Endothelial cell of umbilical vein (primary cell): ENCODE measurements at regions not wholly inside any gene's neighbourhood (a gene's known extent, or its start where the extent isn't known, plus 50 kb on each side); places are given as distances from the start of the nearest gene placed in this dataset.

Experiments used
- BruUV-seq: library from RNA; stranded (reverse); fragments of 400-500 nt; replicated peaks from 2 replicates; lab custom pipeline; 2021; lab: Mats Ljungman, UMichigan
- CTCF ChIA-PET: fragments of 300-600, 350-600 bp; sonication (Branson Sonifier 250); formaldehyde crosslinking; loops from one replicate; lab custom pipeline; 2021; ENCODE audit warnings: antibody characterized with exemption, inconsistent platforms; lab: Charles Lee
- POLR2A ChIA-PET: fragments of 300-600, 350-600 bp; sonication (Branson Sonifier 250); formaldehyde crosslinking; loops from one replicate; lab custom pipeline; 2021; ENCODE audit warnings: antibody characterized with exemption, inconsistent platforms; lab: Charles Lee
- DNase-seq: peaks from one replicate; pipeline ENCODE4 v3.0.0-alpha.2; 2011; ENCODE audit warnings: low read depth, low spot score
- FAIRE-seq: peaks from 2 replicates; lab custom pipeline; 2011; peaks lifted over from hg19 to GRCh38; lab: Jason Lieb, UNC
- H2AFZ ChIP-seq: 2 replicates; pipeline ENCODE4 v1.6.0; 2012; ENCODE audit warnings: low read depth, low read length, control low read depth, inconsistent platforms
- H3K27ac ChIP-seq: 2 replicates; pipeline ENCODE4 v1.5.1; 2011; ENCODE audit warnings: low read depth, mild to moderate bottlenecking, control low read depth, low read length, moderate library complexity; ENCODE audit not compliant: insufficient read depth
- H3K27me3 ChIP-seq, 2 experiments: 2 replicates each; pipeline versions ENCODE4 v1.6.0 to v1.6.1; 2011; ENCODE audit warnings: low read length in 2 of 2, mixed read lengths in 1 of 2; ENCODE audit not compliant: control insufficient read depth in 2 of 2, insufficient read depth in 2 of 2
- H3K36me3 ChIP-seq, 2 experiments: 2 replicates in 1 of 2; 3 replicates in 1 of 2; pipeline ENCODE4 v1.5.1; 2011; ENCODE audit warnings: low read length in 2 of 2, mild to moderate bottlenecking in 1 of 2, moderate library complexity in 1 of 2; ENCODE audit not compliant: control insufficient read depth in 2 of 2, insufficient read depth in 2 of 2; ENCODE audit errors: extremely low read depth in 1 of 2
- H3K4me1 ChIP-seq: 3 replicates; pipeline ENCODE4 v1.5.1; 2011; ENCODE audit warnings: mild to moderate bottlenecking, low read length; ENCODE audit not compliant: control insufficient read depth, insufficient read depth; ENCODE audit errors: extremely low read depth
- H3K4me2 ChIP-seq: 2 replicates; pipeline ENCODE4 v1.6.1; 2011; ENCODE audit warnings: low read length, control low read depth, mixed read lengths; ENCODE audit not compliant: insufficient read depth
- H3K4me3 ChIP-seq, 3 experiments: fragments of 200-600 bp in 1 of 3; sonication (generic), shearing (Covaris generic) in 1 of 3; replicated peaks in 1 of 3; 2 replicates each; pipeline ENCODE4 v1.5.1; 2011 to 2016; ENCODE audit warnings: control low read depth in 3 of 3, low read length in 3 of 3, mild to moderate bottlenecking in 2 of 3, inconsistent platforms in 1 of 3, low read depth in 1 of 3, moderate library complexity in 1 of 3; ENCODE audit not compliant: insufficient read depth in 1 of 3
- H3K79me2 ChIP-seq: 2 replicates; pipeline ENCODE4 v1.6.0; 2012; ENCODE audit warnings: low read length, inconsistent platforms; ENCODE audit not compliant: control insufficient read depth, insufficient read depth
- H3K9ac ChIP-seq: replicated peaks from 2 replicates; pipeline ENCODE3; 2011; ENCODE audit warnings: low read length, control low read depth; ENCODE audit not compliant: insufficient read depth; ENCODE audit errors: extremely low read depth
- H3K9me1 ChIP-seq: replicated peaks from 3 replicates; pipeline ENCODE4 v1.6.0; 2011; ENCODE audit warnings: mild to moderate bottlenecking, low read length; ENCODE audit not compliant: control insufficient read depth, insufficient read depth; ENCODE audit errors: extremely low read depth
- H3K9me3 ChIP-seq: replicated peaks from 2 replicates; pipeline ENCODE4 v1.5.1; 2012; ENCODE audit warnings: low read length, inconsistent platforms; ENCODE audit not compliant: control insufficient read depth, insufficient read depth
- H4K20me1 ChIP-seq: replicated peaks from 2 replicates; pipeline ENCODE3; 2011; ENCODE audit warnings: mild to moderate bottlenecking, low read length; ENCODE audit not compliant: control insufficient read depth, insufficient read depth; ENCODE audit errors: extremely low read depth
- CTCF ChIP-seq, 2 donors: IDR thresholded peaks; 1 replicate in 1 of 2; 2 replicates in 1 of 2; pipeline ENCODE4 v1.5.1; 2011; ENCODE audit warnings: low read length in 2 of 2, mild to moderate bottlenecking in 2 of 2, moderate library complexity in 2 of 2, control low read depth in 1 of 2, inconsistent platforms in 1 of 2, low read depth in 1 of 2; ENCODE audit not compliant: insufficient read depth in 1 of 2; ENCODE audit errors: extremely low read depth in 1 of 2
- EZH2 ChIP-seq: IDR thresholded peaks from 2 replicates; pipeline ENCODE4 v1.6.1; 2012; ENCODE audit warnings: borderline replicate concordance, low read depth, mild to moderate bottlenecking, moderate library complexity, low read length, inconsistent platforms; ENCODE audit not compliant: severe bottlenecking
- FOS ChIP-seq: IDR thresholded peaks from 2 replicates; pipeline ENCODE4 v1.6.1; 2011; ENCODE audit warnings: mild to moderate bottlenecking, low read length, moderate library complexity, borderline replicate concordance; ENCODE audit not compliant: insufficient read depth
- GATA2 ChIP-seq: IDR thresholded peaks from 2 replicates; pipeline ENCODE4 v1.7.0; 2011; ENCODE audit warnings: low read depth, mild to moderate bottlenecking, moderate library complexity, mixed read lengths, low read length; ENCODE audit not compliant: insufficient read length, insufficient read depth
- JUN ChIP-seq: IDR thresholded peaks from 2 replicates; pipeline ENCODE4 v1.6.1; 2011; ENCODE audit warnings: borderline replicate concordance, low read depth; ENCODE audit not compliant: insufficient read length, insufficient read depth
- MAX ChIP-seq: IDR thresholded peaks from 2 replicates; pipeline ENCODE4 v1.6.1; 2011; ENCODE audit not compliant: insufficient read depth, insufficient read length
- MYC ChIP-seq: IDR thresholded peaks from one replicate; pipeline ENCODE4 v1.6.1; 2011; ENCODE audit warnings: mild to moderate bottlenecking, low read depth, low read length
- POLR2A ChIP-seq: IDR thresholded peaks from 2 replicates; pipeline ENCODE4 v1.6.1; 2012; ENCODE audit warnings: low read depth, mild to moderate bottlenecking, control low read depth, low read length
- POLR2AphosphoS5 ChIP-seq: IDR thresholded peaks from 2 replicates; pipeline ENCODE4 v1.6.1; 2012; ENCODE audit warnings: low read depth, mild to moderate bottlenecking, control low read depth, low read length, moderate library complexity; ENCODE audit not compliant: insufficient read depth
- dilution Hi-C: fragments of 300-500 bp; cut with MboI; formaldehyde crosslinking; loops from one replicate; pipeline ENCODE4 v1.15.0; 2019; ENCODE audit warnings: low sequenced_read_pairs; ENCODE audit not compliant: extremely low pct_ligation_motif_present
- intact Hi-C: fragments of 100-400 bp; cut with micrococcal nuclease; formaldehyde crosslinking; loops from one replicate; pipeline ENCODE4 v1.10.0; 2022

GRCh38 chr15:46753946-46754345 is 963.4 kb upstream of the SEMA6D start:
- no peak overlapping the region for H3K27ac ChIP-seq
- POLR2A ChIA-PET: no interaction called here
- H3K36me3 ChIP-seq: no peaks in the 10 kb centered on the region
- CTCF ChIA-PET: no interaction called here
- H2AFZ ChIP-seq: no peak overlapping the region
- dilution Hi-C loops: no loop called here
- no peaks in the 10 kb centered on the region for H3K4me1 ChIP-seq
- no peaks in the 10 kb centered on the region for H3K79me2 ChIP-seq
- no peak overlapping the region for H3K4me2 ChIP-seq
- no peak for FAIRE-seq
- H4K20me1 ChIP-seq: no peaks in the 10 kb centered on the region
- H3K27me3 ChIP-seq: no peaks in the 10 kb centered on the region
- no peaks in the 10 kb centered on the region for H3K9me1 ChIP-seq
- intact Hi-C loops: no loop called here
- no TSS peak for BruUV-seq
- DNase-seq: no peak
- H3K4me3 ChIP-seq: no peak overlapping the region
- no peaks in the 10 kb centered on the region for H3K9me3 ChIP-seq
- TF ChIP-seq EZH2 (no peak), FOS (no peak), MAX (no peak), POLR2A (no peak), CTCF (IDR thresholded peaks at IDR 0.05; ENCODE audit: extremely low read depth in 1 of 2, insufficient read depth in 1 of 2, low read depth in 1 of 2, low read length in 2 of 2) (no peak), JUN (no peak), POLR2AphosphoS5 (no peak), MYC (no peak), GATA2 (no peak)
- H3K9ac ChIP-seq: no peak overlapping the region
